CD14-positive monocyte (primary cell): ENCODE measurements at regions not wholly inside any gene's neighbourhood (a gene's known extent, or its start where the extent isn't known, plus 50 kb on each side); places are given as distances from the start of the nearest gene placed in this dataset.

Experiments
- DNase-seq, 3 donors: peaks; one replicate each; pipeline ENCODE4 v3.0.0-alpha.2; 2011 to 2022
- H2AFZ ChIP-seq: 2 replicates; pipeline ENCODE4 v1.6.0; 2012; ENCODE audit warnings: mild to moderate bottlenecking, low read depth, low read length, inconsistent platforms; ENCODE audit not compliant: insufficient read depth, poor library complexity, severe bottlenecking
- H3K27ac ChIP-seq, 2 donors: 1 replicate in 1 of 2; 2 replicates in 1 of 2; pipeline ENCODE4 v1.5.1; 2012 to 2013; ENCODE audit warnings: low read length in 2 of 2, control low read depth in 1 of 2, inconsistent platforms in 1 of 2, low read depth in 1 of 2, mild to moderate bottlenecking in 1 of 2
- H3K27me3 ChIP-seq, 2 donors: one replicate each; pipeline versions ENCODE4 v1.6.0 to v1.6.1; 2011 to 2013; ENCODE audit warnings: low read length in 2 of 2; ENCODE audit not compliant: control insufficient read depth in 2 of 2, insufficient read depth in 2 of 2
- H3K36me3 ChIP-seq, 2 donors: replicated peaks in 1 of 2; 1 replicate in 1 of 2; 2 replicates in 1 of 2; pipeline versions ENCODE4 v1.5.1 to v1.6.1; 2012 to 2013; ENCODE audit warnings: low read length in 2 of 2, control low read depth in 1 of 2, inconsistent platforms in 1 of 2, mild to moderate bottlenecking in 1 of 2; ENCODE audit not compliant: insufficient read depth in 2 of 2, control insufficient read depth in 1 of 2
- H3K4me1 ChIP-seq, 2 donors: 1 replicate in 1 of 2; 2 replicates in 1 of 2; pipeline versions ENCODE4 v1.5.1 to v1.6.1; 2012 to 2013; ENCODE audit warnings: low read length in 2 of 2, control low read depth in 1 of 2, inconsistent platforms in 1 of 2, mild to moderate bottlenecking in 1 of 2, moderate library complexity in 1 of 2; ENCODE audit not compliant: insufficient read depth in 2 of 2, control insufficient read depth in 1 of 2
- H3K4me2 ChIP-seq: replicated peaks from 2 replicates; pipeline ENCODE3; 2012; ENCODE audit warnings: low read length, moderate library complexity, mild to moderate bottlenecking; ENCODE audit not compliant: poor library complexity, severe bottlenecking; ENCODE audit errors: extremely low read depth
- H3K4me3 ChIP-seq, 3 experiments: fragments of 200-600 bp in 1 of 3; sonication (generic) in 1 of 3; replicated peaks in 1 of 3; 1 replicate in 2 of 3; 2 replicates in 1 of 3; pipeline ENCODE4 v1.5.1; 2011 to 2013; ENCODE audit warnings: low read length in 3 of 3, mild to moderate bottlenecking in 3 of 3, control low read depth in 2 of 3, low read depth in 2 of 3, inconsistent platforms in 1 of 3, moderate library complexity in 1 of 3
- H3K79me2 ChIP-seq: 2 replicates; pipeline ENCODE4 v1.6.0; 2012; ENCODE audit warnings: mild to moderate bottlenecking, control low read depth, inconsistent platforms, low read length, moderate library complexity; ENCODE audit not compliant: insufficient read depth
- H3K9ac ChIP-seq: 2 replicates; pipeline ENCODE4 v1.6.0; 2017; ENCODE audit warnings: low read length, mild to moderate bottlenecking; ENCODE audit not compliant: insufficient read depth, poor library complexity, severe bottlenecking
- H3K9me3 ChIP-seq, 2 donors: replicated peaks in 1 of 2; 1 replicate in 1 of 2; 2 replicates in 1 of 2; pipeline versions ENCODE4 v1.5.1 to v1.6.1; 2012 to 2013; ENCODE audit warnings: low read length in 2 of 2, control low read depth in 1 of 2; ENCODE audit not compliant: control insufficient read depth in 1 of 2, insufficient read depth in 1 of 2
- H4K20me1 ChIP-seq: 2 replicates; pipeline ENCODE4 v1.6.0; 2012; ENCODE audit warnings: mild to moderate bottlenecking, low read length, control low read depth, moderate library complexity; ENCODE audit not compliant: insufficient read depth
- H3K27ac Mint-ChIP-seq, 7 donors: one replicate each; pipeline ENCODE4 v1.8.0; 2020; ENCODE audit warnings: mild to moderate bottlenecking in 7 of 7, mixed read lengths in 7 of 7, moderate library complexity in 6 of 7, inconsistent platforms in 2 of 7
- H3K27me3 Mint-ChIP-seq, 3 donors: one replicate each; pipeline ENCODE4 v1.8.0; 2021 to 2022; ENCODE audit warnings: low read depth in 3 of 3, mild to moderate bottlenecking in 3 of 3, mixed read lengths in 3 of 3, moderate library complexity in 3 of 3, inconsistent platforms in 1 of 3
- H3K36me3 Mint-ChIP-seq, 2 donors: one replicate each; pipeline ENCODE4 v1.8.0; 2020; ENCODE audit warnings: mixed read lengths in 2 of 2, inconsistent platforms in 1 of 2, mild to moderate bottlenecking in 1 of 2
- H3K4me1 Mint-ChIP-seq: one replicate; pipeline ENCODE4 v1.8.0; 2020; ENCODE audit warnings: mild to moderate bottlenecking, mixed read lengths
- H3K4me3 Mint-ChIP-seq, 2 donors: one replicate each; pipeline ENCODE4 v1.8.0; 2020; ENCODE audit warnings: mild to moderate bottlenecking in 2 of 2, mixed read lengths in 2 of 2, moderate library complexity in 1 of 2
- H3K9me3 Mint-ChIP-seq, 7 donors: one replicate each; pipeline ENCODE4 v1.8.0; 2020 to 2022; ENCODE audit warnings: mixed read lengths in 7 of 7, mild to moderate bottlenecking in 6 of 7, moderate library complexity in 6 of 7, inconsistent platforms in 2 of 7
- WGBS: methylation state at CpG from one replicate; pipeline ENCODE4 v1.1.5; 2013; ENCODE audit warnings: missing lambda C conversion rate; ENCODE audit not compliant: insufficient coverage; 5-methylcytosine and 5-hydroxymethylcytosine counted together
- intact Hi-C, 2 donors: fragments of 100-400 bp; cut with micrococcal nuclease; formaldehyde crosslinking; loops; one replicate each; pipeline versions ENCODE4 v1.15.0 to v1.15.1; 2023
- TF ChIP-seq, protein P1 (sequence below): fragments of 200-600 bp; IDR thresholded peaks from one replicate; pipeline ENCODE4 v1.8.0; 2022; ENCODE audit warnings: antibody characterized with exemption, mild to moderate bottlenecking

DNA sequence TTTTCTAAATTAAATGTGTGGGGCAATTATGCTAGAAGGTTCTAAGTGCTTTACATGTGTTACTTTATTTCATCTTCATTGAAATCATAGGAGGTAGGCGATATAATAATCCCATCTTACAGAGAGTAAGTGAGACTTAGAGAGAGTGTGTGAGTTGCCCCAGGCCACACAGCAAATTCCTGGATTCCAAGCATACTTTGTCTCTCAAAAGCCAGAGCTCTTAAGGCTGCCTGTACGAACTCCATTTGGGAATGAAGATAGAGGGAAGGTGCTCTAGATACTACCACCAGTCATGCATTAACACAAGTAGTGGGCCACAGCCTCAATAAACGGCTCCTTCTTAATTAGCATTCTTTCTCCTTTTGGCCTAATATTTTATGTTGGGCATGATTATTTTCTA, 170.1 kb downstream of the SIPA1L2 start:
- Histone ChIP-seq H3K79me2 (no peaks in the 10 kb centered on the region), H3K9ac (no peak overlapping the region), H3K36me3 (peaks cover 0 to 6% of the 10 kb centered on the region in 2 donors), H2AFZ (no peak overlapping the region), H3K27me3 (no peaks in the 10 kb centered on the region), H3K4me2 (no peak overlapping the region), H4K20me1 (no peaks in the 10 kb centered on the region), H3K27ac (no peak overlapping the region), H3K9me3 (no peaks in the 10 kb centered on the region), H3K4me1 (peaks cover 4 to 12% of the 10 kb centered on the region in 2 donors), H3K4me3 (no peak overlapping the region)
- Mint-ChIP-seq H3K4me1 (peaks cover 16% of the 10 kb centered on the region), H3K4me3 (no peak overlapping the region), H3K27me3 (no peaks in the 10 kb centered on the region), H3K9me3 (peaks cover 0 to 4% (median 0%) of the 10 kb centered on the region in 7 donors), H3K36me3 (peaks cover 4 to 5% of the 10 kb centered on the region in 2 donors), H3K27ac (no peak overlapping the region)
- no peak for DNase-seq
- intact Hi-C loops, result no loop called here
- no CpG with 5 or more reads among the region's 3 CpGs for WGBS
- TF ChIP-seq, protein P1, sequence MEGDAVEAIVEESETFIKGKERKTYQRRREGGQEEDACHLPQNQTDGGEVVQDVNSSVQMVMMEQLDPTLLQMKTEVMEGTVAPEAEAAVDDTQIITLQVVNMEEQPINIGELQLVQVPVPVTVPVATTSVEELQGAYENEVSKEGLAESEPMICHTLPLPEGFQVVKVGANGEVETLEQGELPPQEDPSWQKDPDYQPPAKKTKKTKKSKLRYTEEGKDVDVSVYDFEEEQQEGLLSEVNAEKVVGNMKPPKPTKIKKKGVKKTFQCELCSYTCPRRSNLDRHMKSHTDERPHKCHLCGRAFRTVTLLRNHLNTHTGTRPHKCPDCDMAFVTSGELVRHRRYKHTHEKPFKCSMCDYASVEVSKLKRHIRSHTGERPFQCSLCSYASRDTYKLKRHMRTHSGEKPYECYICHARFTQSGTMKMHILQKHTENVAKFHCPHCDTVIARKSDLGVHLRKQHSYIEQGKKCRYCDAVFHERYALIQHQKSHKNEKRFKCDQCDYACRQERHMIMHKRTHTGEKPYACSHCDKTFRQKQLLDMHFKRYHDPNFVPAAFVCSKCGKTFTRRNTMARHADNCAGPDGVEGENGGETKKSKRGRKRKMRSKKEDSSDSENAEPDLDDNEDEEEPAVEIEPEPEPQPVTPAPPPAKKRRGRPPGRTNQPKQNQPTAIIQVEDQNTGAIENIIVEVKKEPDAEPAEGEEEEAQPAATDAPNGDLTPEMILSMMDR, result no peak

DNA sequence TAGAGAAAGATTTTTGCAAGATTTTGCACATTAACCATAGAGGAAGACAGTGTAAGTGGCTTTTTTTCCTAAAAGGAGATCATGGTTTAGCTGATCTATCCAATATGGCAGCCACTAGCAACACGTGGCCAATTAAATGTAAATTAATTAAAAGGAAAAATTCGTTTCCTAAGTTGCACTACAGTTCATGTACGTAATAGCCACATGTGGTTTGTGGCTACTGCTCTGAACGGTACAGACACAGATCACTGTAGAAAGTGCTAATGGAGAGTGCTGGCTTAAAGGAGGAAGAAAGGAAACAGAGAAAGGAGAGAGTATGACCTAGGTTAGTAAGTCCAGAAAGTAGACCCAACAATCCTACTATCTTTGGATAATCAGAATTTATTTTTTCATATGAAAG, 170.8 kb downstream of the SIPA1L2 start:
- Histone ChIP-seq H2AFZ (no peak overlapping the region), H3K9ac (no peak overlapping the region), H3K9me3 (no peaks in the 10 kb centered on the region), H3K36me3 (no peaks in the 10 kb centered on the region), H3K4me2 (no peak overlapping the region), H3K79me2 (no peaks in the 10 kb centered on the region), H3K4me1 (peaks cover 4 to 12% of the 10 kb centered on the region in 2 donors), H3K27ac (no peak overlapping the region), H4K20me1 (no peaks in the 10 kb centered on the region), H3K4me3 (no peak overlapping the region), H3K27me3 (no peaks in the 10 kb centered on the region)
- TF ChIP-seq, protein P1, result no peak
- no peak overlapping the region for H3K27ac Mint-ChIP-seq
- DNase-seq, result no peak
- intact Hi-C loops, result no loop called here
- no CpG with 5 or more reads among the region's 4 CpGs for WGBS
- no peaks in the 10 kb centered on the region for H3K36me3 Mint-ChIP-seq
- no peaks in the 10 kb centered on the region for H3K27me3 Mint-ChIP-seq
- H3K4me1 Mint-ChIP-seq, result peaks cover 16% of the 10 kb centered on the region
- H3K4me3 Mint-ChIP-seq, result no peak overlapping the region
- peaks cover 0 to 4% (median 0%) of the 10 kb centered on the region in 7 donors for H3K9me3 Mint-ChIP-seq
